ENCODE measurements at regions not wholly inside any gene's neighbourhood (a gene's known extent, or its start where the extent isn't known, plus 50 kb on each side); places are given as distances from the start of the nearest gene placed in this dataset.

DNA sequence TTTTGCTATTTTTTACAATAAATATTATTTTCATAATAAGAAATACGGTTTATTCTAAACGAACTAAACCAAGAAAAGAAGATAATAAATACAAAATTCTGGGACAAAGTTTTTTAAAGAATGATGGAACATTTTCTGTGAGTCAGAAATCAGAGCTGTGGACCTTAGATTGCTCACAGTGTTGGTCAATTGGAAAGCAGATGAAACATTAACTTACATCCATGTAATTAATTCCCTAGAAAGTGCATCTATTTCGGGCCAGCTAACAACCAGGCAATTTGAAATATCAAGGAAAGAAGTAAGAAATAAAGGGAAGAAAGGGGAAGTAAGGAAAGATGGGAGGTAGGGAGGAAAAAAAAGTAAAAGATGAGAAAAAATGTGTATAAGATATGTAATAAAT lies 1569.8 kb upstream of the TENM4 start:
- H3K27ac ChIP-seq, result no peak overlapping the region
- DNase-seq (ENCODE audit: low read depth, low spot score), result no peak

DNA sequence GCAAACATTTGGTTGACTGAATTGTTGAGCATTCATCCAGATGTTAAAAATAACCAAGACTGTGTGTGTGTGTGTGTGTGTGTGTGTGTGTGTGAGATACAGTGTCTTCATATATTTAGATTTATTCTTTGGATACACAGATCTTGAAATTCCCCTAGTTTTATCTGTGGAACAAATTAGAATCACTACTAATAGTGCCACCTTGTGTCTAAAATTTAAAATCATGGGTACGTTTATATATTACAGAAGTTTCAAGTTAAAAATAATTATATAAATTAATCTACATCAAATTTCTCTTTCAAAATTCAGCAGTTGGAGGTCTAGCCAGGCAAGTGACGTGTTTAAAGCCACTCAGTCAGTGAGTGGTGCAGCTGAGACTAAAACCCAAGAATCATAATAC lies 1566.2 kb upstream of the TENM4 start:
- H3K27ac ChIP-seq, result no peak overlapping the region
- DNase-seq (ENCODE audit: low read depth, low spot score), result no peak

- peak overlapping the region; percentile 69 for H3K27ac ChIP-seq
- DNase-seq (ENCODE audit: low read depth, low spot score), result peak; percentile 85
Observed at GRCh38 chr11:81005595-81005994, 1564.8 kb upstream of the TENM4 start.

GRCh38 chr11:81004576-81004975 lies 1563.7 kb upstream of the TENM4 start:
- DNase-seq (ENCODE audit: low read depth, low spot score), result no peak
- peak overlapping the region; percentile 69 for H3K27ac ChIP-seq

DNA sequence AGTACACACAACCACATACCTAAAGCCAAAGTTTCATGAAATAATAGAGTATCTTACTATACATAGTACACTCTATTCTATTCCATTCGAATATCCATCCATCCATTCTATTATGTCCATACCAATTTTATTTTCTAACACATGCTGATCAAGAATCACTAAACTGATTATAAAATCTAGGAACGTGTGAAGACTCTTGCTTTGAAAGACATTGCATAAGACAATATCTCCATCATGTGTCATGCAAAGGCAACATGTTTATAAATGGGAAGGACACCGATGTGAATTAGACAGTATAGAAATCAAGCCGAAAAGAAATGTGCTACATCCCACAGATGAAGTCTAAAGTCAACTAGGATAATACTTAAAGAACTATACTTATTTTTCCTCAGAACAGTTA lies 1561.5 kb upstream of the TENM4 start:
- DNase-seq (ENCODE audit: low read depth, low spot score), result no peak
- no peak overlapping the region for H3K27ac ChIP-seq

- H3K27ac ChIP-seq, result no peak overlapping the region
- no peak for DNase-seq (ENCODE audit: low read depth, low spot score)
Observed at GRCh38 chr11:81000735-81001134, 1559.9 kb upstream of the TENM4 start.

DNA sequence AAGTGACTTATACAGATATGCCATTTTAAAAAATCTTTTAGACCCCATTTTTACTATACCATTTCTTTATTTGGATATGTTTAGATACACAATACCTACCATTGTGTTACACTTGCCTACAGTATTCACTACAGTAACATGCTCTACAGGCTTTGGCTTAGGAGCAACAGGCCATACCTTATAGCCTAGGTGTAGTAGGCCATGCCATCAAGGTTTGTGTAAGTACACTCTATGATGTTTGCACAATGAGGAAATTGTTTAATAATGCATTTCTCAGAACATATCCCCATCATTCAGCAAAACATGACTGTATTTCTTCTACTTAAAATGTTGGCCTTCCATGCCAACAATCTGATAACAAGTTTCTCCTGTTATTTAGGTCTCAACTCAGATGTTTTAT lies 1559.5 kb upstream of the TENM4 start:
- DNase-seq (ENCODE audit: low read depth, low spot score), result no peak
- H3K27ac ChIP-seq, result no peak overlapping the region

- no peak overlapping the region for H3K27ac ChIP-seq
- DNase-seq (ENCODE audit: low read depth, low spot score), result no peak
Observed at GRCh38 chr11:80995523-80995922, 1554.7 kb upstream of the TENM4 start.

DNA sequence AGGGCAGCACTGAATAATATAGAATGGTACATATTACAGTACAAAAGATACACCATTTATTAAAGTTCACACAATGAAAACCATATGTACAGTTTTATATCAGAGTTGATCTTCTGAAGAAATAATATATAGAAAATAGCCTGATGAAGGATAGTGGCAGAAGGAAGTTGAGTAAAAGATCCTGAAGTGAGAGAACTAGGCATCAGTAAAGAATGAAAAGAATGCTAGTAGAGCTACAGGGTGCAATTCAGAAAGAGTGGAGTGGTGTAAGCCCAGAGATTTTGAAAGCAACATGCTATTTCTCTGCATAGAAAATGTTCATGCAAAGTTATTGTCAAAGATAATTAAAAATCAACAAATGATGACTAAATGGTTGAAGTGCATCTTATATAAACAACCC lies 1552.7 kb upstream of the TENM4 start:
- no peak for DNase-seq (ENCODE audit: low read depth, low spot score)
- H3K27ac ChIP-seq, result no peak overlapping the region

DNA sequence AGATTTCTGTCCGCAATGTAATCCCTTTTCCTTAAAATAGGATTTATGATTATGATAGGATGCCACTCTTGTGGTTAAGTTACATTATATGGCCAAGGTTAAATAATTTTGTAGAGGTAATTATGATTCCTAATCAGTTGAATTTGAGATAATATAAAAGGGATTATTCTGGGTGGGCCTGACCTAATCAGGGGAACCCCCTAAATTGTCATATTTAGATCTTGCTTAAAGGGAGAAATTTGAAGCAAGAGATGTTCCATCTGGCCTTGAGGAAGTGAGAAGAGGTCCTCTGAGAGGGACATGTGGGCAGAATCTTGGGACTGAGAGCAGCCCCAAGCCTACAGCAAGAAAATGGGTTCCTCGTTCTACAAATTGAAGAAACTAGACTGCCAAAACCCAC lies 1550.1 kb upstream of the TENM4 start:
- no peak overlapping the region for H3K27ac ChIP-seq
- no peak for DNase-seq (ENCODE audit: low read depth, low spot score)

DNA sequence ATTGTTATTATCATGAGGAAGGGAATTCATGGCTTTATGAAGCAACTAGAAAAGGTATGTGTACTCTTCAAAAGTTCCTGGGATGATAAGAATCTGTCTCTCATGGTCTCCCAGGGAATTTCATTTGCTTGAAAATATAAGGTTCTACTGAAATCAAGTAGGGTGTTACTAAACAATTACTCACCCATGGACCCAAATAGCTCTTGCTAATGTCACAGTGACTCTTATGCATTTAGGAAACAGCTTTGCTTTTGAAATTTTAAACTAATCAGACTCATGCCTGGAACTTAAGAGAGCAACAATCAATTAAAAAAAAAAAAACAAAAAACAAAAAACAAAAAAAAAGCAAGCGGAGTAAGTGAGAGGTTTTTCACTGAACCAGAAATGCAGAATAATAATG lies 1546.3 kb upstream of the TENM4 start:
- no peak overlapping the region for H3K27ac ChIP-seq
- no peak for DNase-seq (ENCODE audit: low read depth, low spot score)

GRCh38 chr11:80986421-80987074 lies 1545.7 kb upstream of the TENM4 start:
- H3K27ac ChIP-seq, result no peak overlapping the region
- no peak for DNase-seq (ENCODE audit: low read depth, low spot score)

DNA sequence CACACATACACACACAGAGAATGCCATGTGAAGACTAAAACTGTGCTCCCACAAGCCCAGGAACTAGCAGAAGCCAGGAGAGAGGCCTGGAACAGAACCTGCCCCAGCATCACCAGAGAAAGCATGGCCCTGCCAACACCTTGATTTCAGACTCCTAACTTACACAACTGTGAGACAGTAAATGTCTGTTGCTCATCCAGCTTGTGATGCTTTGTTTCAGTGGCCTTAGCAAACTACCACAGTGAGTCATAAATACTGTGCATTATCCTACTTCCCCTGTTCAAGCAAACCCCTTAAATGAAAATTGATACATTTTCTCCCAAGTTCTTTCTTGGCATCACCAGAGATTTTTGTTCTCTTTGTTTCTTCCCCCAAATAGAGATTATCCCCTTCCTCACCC lies 1539.4 kb upstream of the TENM4 start:
- DNase-seq (ENCODE audit: low read depth, low spot score), result peak; percentile 64
- H3K27ac ChIP-seq, result peak overlapping the region; percentile 6

- no peak for DNase-seq (ENCODE audit: low read depth, low spot score)
- H3K27ac ChIP-seq, result no peak overlapping the region
Observed at GRCh38 chr11:80973786-80974185, 1533.0 kb upstream of the TENM4 start.

GRCh38 chr11:80970037-80970436 lies 1529.2 kb upstream of the TENM4 start:
- H3K27ac ChIP-seq, result no peak overlapping the region
- no peak for DNase-seq (ENCODE audit: low read depth, low spot score)

DNA sequence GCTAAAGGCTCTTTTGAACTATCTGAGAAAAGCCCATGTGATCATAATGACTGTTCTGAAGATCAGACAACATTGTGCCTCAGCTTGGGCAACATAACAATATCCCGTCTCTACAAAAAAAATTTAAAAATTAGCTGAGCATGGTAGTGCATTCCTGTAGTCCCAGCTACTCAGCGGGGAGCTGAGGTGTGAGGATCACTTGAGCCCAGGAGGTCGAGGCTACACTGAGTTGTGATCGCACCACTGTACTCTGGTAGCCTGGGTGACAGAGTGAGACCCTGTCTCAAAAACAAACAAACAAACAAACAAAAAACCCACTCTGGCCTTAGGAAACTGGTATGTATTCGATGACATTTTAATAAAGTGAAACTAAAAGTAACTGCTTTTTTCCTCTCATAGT lies 1526.8 kb upstream of the TENM4 start:
- H3K27ac ChIP-seq, result no peak overlapping the region
- DNase-seq (ENCODE audit: low read depth, low spot score), result no peak

DNA sequence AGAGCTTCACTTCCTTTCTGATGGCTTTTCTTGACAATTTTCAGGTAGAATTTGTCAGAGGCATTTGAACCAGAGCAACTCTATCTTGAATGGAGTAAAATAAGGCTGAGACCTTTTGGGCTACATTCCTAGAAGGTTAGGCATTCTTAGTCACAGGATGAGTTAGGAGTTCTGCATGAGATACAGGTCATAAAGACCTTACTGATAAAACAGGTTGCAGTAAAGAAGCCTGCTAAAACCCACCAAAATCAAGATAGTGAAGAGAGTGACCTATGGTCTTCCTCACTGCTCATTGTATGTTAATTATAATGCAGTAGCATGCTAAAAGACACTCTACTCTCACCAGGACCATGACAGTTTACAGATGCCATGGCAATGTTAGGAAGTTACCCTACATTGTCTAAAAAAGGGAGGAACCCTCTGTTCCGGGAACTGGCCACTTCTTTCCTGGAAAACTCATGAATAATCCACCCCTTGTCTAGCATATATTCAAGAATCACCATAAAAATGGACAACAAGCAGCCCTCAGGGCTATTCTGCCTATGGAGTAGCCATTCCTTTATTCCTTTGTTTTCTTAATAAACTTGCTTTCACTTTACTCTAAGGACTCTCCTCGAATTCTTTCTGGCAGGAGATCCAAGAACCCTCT lies 1519.7 kb upstream of the TENM4 start:
- peak overlapping the region; percentile 28 for H3K27ac ChIP-seq
- DNase-seq (ENCODE audit: low read depth, low spot score), result no peak

GRCh38 chr11:80959751-80960150 lies 1518.9 kb upstream of the TENM4 start:
- no peak for DNase-seq (ENCODE audit: low read depth, low spot score)
- peak overlapping the region; percentile 28 for H3K27ac ChIP-seq

- no peak for DNase-seq (ENCODE audit: low read depth, low spot score)
- H3K27ac ChIP-seq, result peak overlapping the region; percentile 79
Observed at GRCh38 chr11:80958987-80959386, 1518.2 kb upstream of the TENM4 start.

- H3K27ac ChIP-seq, result peak overlapping the region; percentile 79
- DNase-seq (ENCODE audit: low read depth, low spot score), result peak; percentile 73
Observed at GRCh38 chr11:80958361-80958760, 1517.5 kb upstream of the TENM4 start.

- DNase-seq (ENCODE audit: low read depth, low spot score), result no peak
- no peak overlapping the region for H3K27ac ChIP-seq
Observed at GRCh38 chr11:80955588-80955987, 1514.8 kb upstream of the TENM4 start.

GRCh38 chr11:80948781-80949180 lies 1508.0 kb upstream of the TENM4 start:
- H3K27ac ChIP-seq, result no peak overlapping the region
- DNase-seq (ENCODE audit: low read depth, low spot score), result no peak
